MM.1S (cell line): ENCODE measurements at regions not wholly inside any gene's neighbourhood (a gene's known extent, or its start where the extent isn't known, plus 50 kb on each side); places are given as distances from the start of the nearest gene placed in this dataset.

ENCODE experiments used
- CTCF ChIP-seq: fragments of 300-600 bp; sonication (generic); IDR thresholded peaks from 2 replicates; pipeline ENCODE4 v1.5.1; 2016; ENCODE audit warnings: antibody characterized with exemption, low read length, mixed read lengths
- EZH2phosphoT487 ChIP-seq: fragments of 300-600 bp; sonication (generic); IDR thresholded peaks from 2 replicates; pipeline ENCODE4 v1.6.1; 2018; ENCODE audit warnings: antibody characterized with exemption, low read length

- TF ChIP-seq CTCF (no peak), EZH2phosphoT487 (no peak)
Observed at GRCh38 chr2:139214801-139215200, 434.6 kb upstream of the NXPH2 start.
